H9 (cell line): ENCODE measurements at regions not wholly inside any gene's neighbourhood (a gene's known extent, or its start where the extent isn't known, plus 50 kb on each side); places are given as distances from the start of the nearest gene placed in this dataset.

Experiments used
- DNase-seq: peaks from one replicate; pipeline ENCODE4 v3.0.0-alpha.2; 2017
- H2AFZ ChIP-seq: one replicate; pipeline ENCODE4 v1.6.1; 2013; ENCODE audit warnings: mild to moderate bottlenecking, low read length, control low read depth, moderate library complexity
- H2AK5ac ChIP-seq: 2 replicates; pipeline ENCODE4 v1.6.1; 2013; ENCODE audit warnings: low read length, control low read depth, mixed read lengths; ENCODE audit not compliant: insufficient read length
- H2BK120ac ChIP-seq: one replicate; pipeline ENCODE4 v1.6.1; 2013; ENCODE audit warnings: low read depth, mild to moderate bottlenecking, low read length, control low read depth, inconsistent platforms; ENCODE audit not compliant: poor library complexity, severe bottlenecking
- H2BK12ac ChIP-seq: 2 replicates; pipeline ENCODE4 v1.6.1; 2013; ENCODE audit warnings: low read length, control low read depth, mixed read lengths, low read depth; ENCODE audit not compliant: insufficient read length
- H2BK15ac ChIP-seq: 2 replicates; pipeline ENCODE4 v1.6.1; 2013; ENCODE audit warnings: low read depth, low read length, control low read depth
- H2BK20ac ChIP-seq: one replicate; pipeline ENCODE4 v1.6.1; 2013; ENCODE audit warnings: low read depth, mild to moderate bottlenecking, low read length, control low read depth, inconsistent platforms; ENCODE audit not compliant: poor library complexity, severe bottlenecking
- H2BK5ac ChIP-seq: 2 replicates; pipeline ENCODE4 v1.6.1; 2013; ENCODE audit warnings: low read length, control low read depth, mixed read lengths; ENCODE audit not compliant: insufficient read length
- H3K14ac ChIP-seq: 2 replicates; pipeline ENCODE4 v1.6.1; 2013; ENCODE audit warnings: low read length, control low read depth; ENCODE audit not compliant: insufficient read depth
- H3K18ac ChIP-seq: 2 replicates; pipeline ENCODE4 v1.6.1; 2013; ENCODE audit warnings: low read depth, mild to moderate bottlenecking, mixed read lengths, low read length, control low read depth; ENCODE audit not compliant: insufficient read length
- H3K23ac ChIP-seq: 2 replicates; pipeline ENCODE4 v1.6.1; 2013; ENCODE audit warnings: low read length, control low read depth, mixed read lengths, low read depth; ENCODE audit not compliant: insufficient read length
- H3K23me2 ChIP-seq: 2 replicates; pipeline ENCODE4 v1.6.1; 2013; ENCODE audit warnings: low read depth, mild to moderate bottlenecking, mixed read lengths, low read length, control low read depth; ENCODE audit not compliant: insufficient read length, poor library complexity, severe bottlenecking
- H3K27ac ChIP-seq: 2 replicates; pipeline ENCODE4 v1.5.1; 2013; ENCODE audit warnings: low read length, control low read depth, mixed read lengths, low read depth; ENCODE audit not compliant: insufficient read length
- H3K27me3 ChIP-seq: 2 replicates; pipeline ENCODE4 v1.6.1; 2013; ENCODE audit warnings: low read length, control low read depth, inconsistent platforms; ENCODE audit not compliant: insufficient read depth
- H3K4ac ChIP-seq: 2 replicates; pipeline ENCODE4 v1.6.1; 2013; ENCODE audit warnings: low read depth, mild to moderate bottlenecking, control low read depth, inconsistent platforms, low read length, moderate library complexity
- H3K4me1 ChIP-seq: 2 replicates; pipeline ENCODE4 v1.6.1; 2013; ENCODE audit warnings: low read length, control low read depth, inconsistent platforms; ENCODE audit not compliant: insufficient read depth
- H3K4me2 ChIP-seq: 2 replicates; pipeline ENCODE4 v1.6.1; 2013; ENCODE audit warnings: low read length, control low read depth, mixed read lengths; ENCODE audit not compliant: insufficient read length, insufficient read depth
- H3K56ac ChIP-seq: 2 replicates; pipeline ENCODE4 v1.6.1; 2013; ENCODE audit warnings: low read depth, mild to moderate bottlenecking, mixed read lengths, low read length, control low read depth; ENCODE audit not compliant: insufficient read length
- H3K79me1 ChIP-seq: 2 replicates; pipeline ENCODE4 v1.6.1; 2013; ENCODE audit warnings: low read depth, mild to moderate bottlenecking, moderate library complexity, low read length, control low read depth, inconsistent platforms; ENCODE audit not compliant: insufficient read depth, poor library complexity, severe bottlenecking
- H3K79me2 ChIP-seq: 2 replicates; pipeline ENCODE4 v1.6.1; 2013; ENCODE audit warnings: low read length, control low read depth, inconsistent platforms; ENCODE audit not compliant: insufficient read depth
- H3K9ac ChIP-seq: 2 replicates; pipeline ENCODE4 v1.6.1; 2013; ENCODE audit warnings: low read length, control low read depth, mixed read lengths; ENCODE audit not compliant: insufficient read length; ENCODE audit errors: extremely low read depth
- H3K9me3 ChIP-seq: one replicate; pipeline ENCODE4 v1.6.1; 2013; ENCODE audit warnings: low read depth, low read length, inconsistent platforms; ENCODE audit not compliant: control insufficient read depth
- H3T11ph ChIP-seq: one replicate; pipeline ENCODE4 v1.6.1; 2013; ENCODE audit warnings: mild to moderate bottlenecking, low read length, control low read depth, inconsistent platforms
- H4K20me1 ChIP-seq: one replicate; pipeline ENCODE4 v1.6.1; 2013; ENCODE audit not compliant: control insufficient read depth, insufficient read length, insufficient read depth
- H4K5ac ChIP-seq: 2 replicates; pipeline ENCODE4 v1.6.1; 2013; ENCODE audit warnings: low read depth, mild to moderate bottlenecking, mixed read lengths, low read length, control low read depth; ENCODE audit not compliant: insufficient read length
- H4K8ac ChIP-seq: replicated peaks from 2 replicates; pipeline ENCODE4 v1.6.1; 2013; ENCODE audit warnings: low read length, control low read depth, mixed read lengths, low read depth; ENCODE audit not compliant: insufficient read length
- H4K91ac ChIP-seq: 2 replicates; pipeline ENCODE4 v1.6.1; 2013; ENCODE audit warnings: low read depth, mild to moderate bottlenecking, moderate library complexity, mixed read lengths, low read length, control low read depth; ENCODE audit not compliant: insufficient read length
- H3K27ac Mint-ChIP-seq, 3 experiments: 2 replicates in 2 of 3; 3 replicates in 1 of 3; pipeline ENCODE4 v1.8.0; 2020 to 2021; ENCODE audit warnings: mixed read lengths in 3 of 3, mild to moderate bottlenecking in 1 of 3, moderate library complexity in 1 of 3
- H3K27me3 Mint-ChIP-seq: 2 replicates; pipeline ENCODE4 v1.8.0; 2021; ENCODE audit warnings: low read depth, mild to moderate bottlenecking, moderate library complexity, mixed read lengths
- H3K36me3 Mint-ChIP-seq, 3 experiments: 2 replicates in 2 of 3; 3 replicates in 1 of 3; pipeline ENCODE4 v1.8.0; 2020 to 2021; ENCODE audit warnings: low read depth in 3 of 3, mixed read lengths in 3 of 3; ENCODE audit not compliant: insufficient read depth in 1 of 3
- H3K4me1 Mint-ChIP-seq, 2 experiments: 2 replicates each; pipeline ENCODE4 v1.8.0; 2020; ENCODE audit warnings: mixed read lengths in 2 of 2
- H3K4me3 Mint-ChIP-seq, 2 experiments: 2 replicates in 1 of 2; 3 replicates in 1 of 2; pipeline ENCODE4 v1.8.0; 2020 to 2021; ENCODE audit warnings: mild to moderate bottlenecking in 2 of 2, mixed read lengths in 2 of 2, moderate library complexity in 1 of 2
- H3K9me3 Mint-ChIP-seq, 2 experiments: 2 replicates in 1 of 2; 3 replicates in 1 of 2; pipeline ENCODE4 v1.8.0; 2020; ENCODE audit warnings: mild to moderate bottlenecking in 2 of 2, mixed read lengths in 2 of 2, moderate library complexity in 1 of 2
- CTCF ChIP-seq: fragments of 200-600 bp; sonication (generic); conservative IDR thresholded peaks from 3 replicates; pipeline ENCODE4 v1.8.0; 2021; ENCODE audit warnings: antibody characterized with exemption, mild to moderate bottlenecking
- WGBS: extraction: QIAGEN DNeasy Blood & Tissue Kit; methylation state at CpG from one replicate; pipeline ENCODE4 v1.1.7; 2013; ENCODE audit warnings: missing lambda C conversion rate, low lambda C conversion rate, mixed read lengths; ENCODE audit not compliant: insufficient read length; ENCODE audit errors: extremely low coverage; 5-methylcytosine and 5-hydroxymethylcytosine counted together

GRCh38 chr21:38753114-38753513 is 52.6 kb upstream of the ETS2 start:
- peaks cover 26% of the 10 kb centered on the region for H3K27me3 Mint-ChIP-seq
- Histone ChIP-seq H3K56ac (no peak overlapping the region), H2AK5ac (no peak overlapping the region), H3K27ac (no peak overlapping the region), H4K5ac (no peak overlapping the region), H3K79me1 (no peaks in the 10 kb centered on the region), H3K23me2 (no peaks in the 10 kb centered on the region), H3K27me3 (no peaks in the 10 kb centered on the region), H3K4ac (no peak overlapping the region), H2BK12ac (no peak overlapping the region), H4K20me1 (no peaks in the 10 kb centered on the region), H3K9ac (no peak overlapping the region), H3K14ac (no peak overlapping the region), H3K23ac (no peak overlapping the region), H2BK20ac (no peak overlapping the region), H3K79me2 (no peaks in the 10 kb centered on the region), H2BK5ac (no peak overlapping the region), H4K8ac (no peak overlapping the region), H3K4me1 (no peaks in the 10 kb centered on the region), H3K9me3 (no peaks in the 10 kb centered on the region), H3T11ph (no peak overlapping the region), H2AFZ (no peak overlapping the region), H4K91ac (no peak overlapping the region), H3K4me2 (no peak overlapping the region), H2BK15ac (no peak overlapping the region), H3K18ac (no peak overlapping the region), H2BK120ac (no peak overlapping the region)
- H3K4me1 Mint-ChIP-seq: peaks cover 12 to 13% of the 10 kb centered on the region in 2 experiments
- no peaks in the 10 kb centered on the region for H3K36me3 Mint-ChIP-seq
- DNase-seq: no peak
- H3K9me3 Mint-ChIP-seq: no peaks in the 10 kb centered on the region; a peak in 1 of 5 replicates
- H3K27ac Mint-ChIP-seq: no peak overlapping the region
- WGBS: no CpG with 5 or more reads among the region's 3 CpGs
- H3K4me3 Mint-ChIP-seq: no peak overlapping the region
- no peak for TF ChIP-seq CTCF
